HUDEP-2 (cell line): ENCODE measurements at regions not wholly inside any gene's neighbourhood (a gene's known extent, or its start where the extent isn't known, plus 50 kb on each side); places are given as distances from the start of the nearest gene placed in this dataset.
"Not testable (repeated sequence)": the region's sequence is repeated elsewhere in the genome, so short reads cannot be mapped to it uniquely, and the experiment has no call there.

Experiments
- DNase-seq, 76 experiments: peaks; one replicate each; lab custom pipeline; 2025; ENCODE audit not compliant: unreplicated experiment in 76 of 76; lab: John Stamatoyannopoulos, UW

GRCh38 chr4:79748835-79749234 lies 324.2 kb downstream of the ANTXR2 start:
- no peak for DNase-seq

GRCh38 chr4:79747252-79747651 lies 325.8 kb downstream of the ANTXR2 start:
- DNase-seq, result no peak

DNA sequence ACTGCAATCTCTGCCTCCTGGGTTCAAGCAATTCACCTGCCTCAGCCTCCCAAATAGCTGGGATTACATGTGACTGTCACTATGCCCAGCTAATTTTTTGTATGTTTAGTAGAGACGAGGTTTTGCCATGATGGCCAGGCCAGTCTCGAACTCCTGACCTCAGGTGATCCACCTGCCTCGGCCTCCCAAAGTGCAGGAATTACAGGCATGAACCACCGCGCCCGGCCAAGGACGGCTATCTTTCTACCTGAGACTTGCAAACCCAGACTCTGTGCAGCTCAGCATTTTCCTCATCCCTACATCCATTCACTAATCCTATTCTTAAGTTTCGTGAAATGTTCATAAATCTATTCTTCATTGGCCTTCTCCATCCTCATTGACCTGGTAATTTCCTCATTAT lies 330.0 kb downstream of the ANTXR2 start:
- DNase-seq, result no peak

DNA sequence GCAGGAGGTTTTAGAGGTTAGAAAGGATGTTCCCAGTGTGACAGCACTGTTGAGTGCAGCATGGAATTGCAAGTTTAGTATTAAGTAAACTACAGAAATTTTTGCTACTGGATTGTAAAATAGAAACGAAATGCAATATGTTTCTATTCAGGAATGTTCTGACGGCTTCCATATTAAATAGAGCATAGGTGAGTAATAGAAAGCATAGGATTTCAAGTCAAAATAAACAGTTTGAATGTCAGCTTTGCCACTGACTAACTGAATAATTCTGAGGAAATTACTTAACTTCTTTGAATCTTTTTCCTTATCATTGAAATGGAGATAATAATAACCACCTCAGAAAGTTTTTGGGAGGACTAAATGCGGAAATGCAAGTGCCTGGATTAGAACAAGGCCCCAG lies 331.9 kb upstream of the GK2 start:
- no peak for DNase-seq

DNA sequence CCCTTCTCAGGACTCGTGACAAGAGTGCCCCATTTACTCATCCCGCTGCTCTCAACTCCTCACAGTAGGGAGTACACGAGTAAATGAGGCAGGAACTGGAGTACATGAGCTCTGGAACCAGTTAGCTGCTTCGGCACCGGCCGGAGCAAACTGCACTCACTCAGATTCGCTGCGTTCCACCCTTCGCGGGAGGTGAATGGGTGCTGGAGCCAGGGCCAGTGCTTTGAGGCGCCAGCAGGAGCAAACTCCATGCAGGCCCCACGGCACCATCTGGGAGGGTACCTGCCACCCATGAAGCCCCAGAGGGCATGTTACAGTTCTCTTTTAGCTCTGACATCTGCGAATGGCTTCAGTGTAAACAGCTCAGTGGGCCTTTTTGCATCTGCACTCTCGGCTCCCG lies 315.5 kb upstream of the GK2 start:
- no peak for DNase-seq

GRCh38 chr4:79700356-79700755 lies 292.3 kb upstream of the GK2 start:
- no peak for DNase-seq

GRCh38 chr4:79697444-79697843 lies 289.4 kb upstream of the GK2 start:
- DNase-seq, result no peak

- not testable (repeated sequence) for DNase-seq
These were observed 288.5 kb upstream of the GK2 start for GRCh38 chr4:79696534-79696933.

DNA sequence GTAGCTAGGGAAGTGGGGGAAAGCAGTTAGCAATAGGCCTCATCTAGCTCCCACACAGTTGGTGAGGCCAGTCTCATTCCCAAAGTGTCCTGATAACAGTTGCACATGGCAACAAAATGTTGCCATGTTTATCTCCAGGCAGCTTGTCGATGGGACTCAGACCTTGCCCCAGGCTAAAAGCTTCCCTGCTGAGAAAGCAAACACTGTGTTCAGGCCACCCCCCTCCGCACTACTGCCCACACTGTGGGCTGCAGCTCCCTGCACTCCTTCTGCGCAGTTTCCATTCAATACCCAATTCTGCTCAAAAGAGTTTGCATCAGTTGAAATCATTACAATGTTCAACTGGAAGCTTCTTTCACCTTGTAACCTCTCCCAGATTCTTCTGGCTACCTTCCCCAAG lies 287.8 kb upstream of the GK2 start:
- DNase-seq, result no peak

DNA sequence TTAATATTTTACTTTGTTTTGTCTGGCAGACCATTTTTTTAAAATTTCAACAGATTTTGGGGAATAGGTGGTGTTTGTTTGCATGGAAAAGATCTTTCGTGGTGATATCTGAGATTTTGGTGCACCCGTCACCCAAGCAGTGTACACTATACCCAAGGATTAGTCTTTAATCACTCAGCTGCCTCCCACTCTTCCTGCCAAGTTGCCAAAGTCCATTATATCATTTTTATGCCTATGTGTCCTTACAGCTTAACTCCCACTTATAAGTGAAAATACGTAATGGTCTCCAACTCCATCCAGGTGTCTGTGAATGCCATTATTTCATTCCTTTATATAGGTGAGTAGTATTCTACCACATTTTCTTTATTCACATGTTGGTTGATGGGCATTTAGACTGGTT lies 281.7 kb upstream of the GK2 start:
- no peak for DNase-seq

- no peak for DNase-seq
These were observed 280.7 kb upstream of the GK2 start for GRCh38 chr4:79688691-79689090.

- DNase-seq, result no peak
These were observed 279.0 kb upstream of the GK2 start for GRCh38 chr4:79687006-79687405.

GRCh38 chr4:79685542-79685941 lies 277.5 kb upstream of the GK2 start:
- no peak for DNase-seq

GRCh38 chr4:79684516-79684915 lies 276.5 kb upstream of the GK2 start:
- DNase-seq, result no peak

DNA sequence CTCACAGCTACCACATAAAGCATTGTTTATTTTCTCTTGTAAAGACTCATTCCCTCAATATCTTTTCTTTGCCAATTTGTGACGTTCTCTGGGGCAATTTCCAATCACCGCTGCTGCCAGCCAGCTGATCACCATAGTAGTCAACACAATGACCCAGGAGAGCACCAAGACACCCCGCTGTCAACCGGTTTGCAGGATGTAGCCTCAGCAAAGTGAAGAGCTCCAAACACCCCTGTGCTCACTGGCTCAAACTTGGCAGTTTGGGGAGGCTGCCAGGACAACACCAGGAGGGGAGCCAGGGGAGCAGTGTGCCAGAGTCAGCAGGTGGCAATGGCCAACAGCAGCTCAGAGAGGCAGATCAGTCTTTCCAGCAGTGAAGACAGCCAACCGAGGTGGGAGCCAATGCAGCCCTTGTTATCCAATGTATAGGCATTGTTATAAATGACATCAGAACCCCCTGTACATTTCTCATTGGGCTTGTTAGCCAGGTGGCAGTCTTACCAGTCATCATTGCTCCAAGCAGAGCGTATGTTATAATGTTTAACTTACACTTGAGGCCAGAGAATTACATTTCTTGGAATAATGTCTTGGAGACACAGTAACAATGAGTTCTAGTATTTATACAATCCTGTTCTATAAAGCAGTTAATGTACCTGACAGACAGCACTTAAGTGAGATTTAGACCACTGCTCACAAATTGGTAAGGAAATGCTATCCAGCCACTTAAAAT lies 274.9 kb upstream of the GK2 start:
- DNase-seq, result no peak

- DNase-seq, result no peak
These were observed 274.1 kb upstream of the GK2 start for GRCh38 chr4:79682161-79682560.

DNA sequence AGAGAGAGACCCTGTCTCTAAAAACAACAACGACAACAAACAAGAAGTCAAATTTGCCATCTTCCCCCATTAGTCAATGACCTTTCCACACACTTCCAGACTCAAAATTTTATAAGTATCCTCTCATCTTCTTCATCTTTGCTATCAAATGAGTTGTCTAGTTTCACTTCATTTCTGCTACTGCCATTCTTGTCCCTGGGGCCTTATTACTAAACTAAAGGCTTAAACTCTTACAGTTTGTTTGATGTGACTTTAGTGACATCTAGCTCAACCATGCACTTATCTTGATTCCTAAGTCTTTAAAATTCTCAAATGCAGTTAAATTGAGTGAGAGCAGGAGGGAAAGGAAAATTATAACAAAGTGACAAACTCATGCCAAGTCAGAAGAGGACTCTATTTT lies 271.8 kb upstream of the GK2 start:
- DNase-seq, result no peak

DNA sequence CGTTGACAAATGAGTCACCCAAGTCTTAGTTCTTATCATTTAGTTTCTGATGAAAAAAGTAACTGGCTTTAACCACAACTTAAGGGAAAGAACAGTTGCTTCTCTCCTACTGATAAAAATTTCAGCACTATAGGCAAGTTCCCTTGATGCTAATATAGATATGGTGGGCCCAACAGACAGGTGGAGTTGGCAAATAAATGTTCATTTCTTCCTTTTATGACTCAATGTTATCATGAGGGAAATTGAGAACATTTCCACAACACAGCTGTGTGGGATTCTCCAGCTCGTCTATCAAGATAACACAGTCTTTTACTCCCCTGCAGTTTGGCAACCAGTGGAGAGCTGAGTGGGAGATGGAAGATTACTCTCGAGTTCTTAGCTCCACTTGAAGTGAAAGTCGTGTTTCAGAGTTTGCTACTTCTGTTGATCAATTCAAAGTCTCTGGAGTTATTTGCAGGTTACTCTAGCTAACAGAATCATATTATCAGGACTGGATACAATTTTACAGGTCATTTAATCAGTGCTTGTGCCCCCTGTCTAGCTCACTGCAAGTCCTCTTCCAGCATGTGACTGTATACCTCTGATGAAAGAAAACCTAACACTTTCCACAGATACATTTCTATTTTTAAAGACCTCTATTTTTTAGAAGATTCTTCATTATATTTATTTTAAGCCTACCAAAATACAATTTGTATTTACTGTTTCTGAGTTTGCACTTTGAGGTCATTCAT lies 270.6 kb upstream of the GK2 start:
- peak in 64 of 76 experiments; percentile 3 to 92 (median 54) for DNase-seq

GRCh38 chr4:79676705-79677104 lies 268.7 kb upstream of the GK2 start:
- DNase-seq, result no peak

DNA sequence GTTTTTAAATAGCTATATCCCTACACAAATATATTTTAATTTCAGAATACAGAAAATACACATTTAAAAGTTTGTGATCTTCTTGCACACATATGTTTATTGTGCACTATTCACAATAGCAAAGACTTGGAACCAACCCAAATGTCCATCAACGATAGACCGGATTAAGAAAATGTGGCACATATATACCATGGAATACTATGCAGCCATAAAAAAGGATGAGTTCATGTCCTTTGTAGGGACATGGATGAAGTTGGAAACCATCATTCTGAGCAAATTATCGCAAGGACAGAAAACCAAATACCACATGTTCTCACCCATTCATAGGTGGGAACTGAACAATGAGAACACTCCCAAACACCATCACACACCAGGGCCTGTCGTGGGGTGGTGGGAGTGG lies 266.9 kb upstream of the GK2 start:
- not testable (repeated sequence) for DNase-seq

- no peak for DNase-seq
These were observed 265.9 kb upstream of the GK2 start for GRCh38 chr4:79673898-79674297.

GRCh38 chr4:79673377-79673776 lies 265.3 kb upstream of the GK2 start:
- DNase-seq, result no peak
